ENCODE measurements at regions not wholly inside any gene's neighbourhood (a gene's known extent, or its start where the extent isn't known, plus 50 kb on each side); places are given as distances from the start of the nearest gene placed in this dataset.

- TF ChIP-seq, protein P1, sequence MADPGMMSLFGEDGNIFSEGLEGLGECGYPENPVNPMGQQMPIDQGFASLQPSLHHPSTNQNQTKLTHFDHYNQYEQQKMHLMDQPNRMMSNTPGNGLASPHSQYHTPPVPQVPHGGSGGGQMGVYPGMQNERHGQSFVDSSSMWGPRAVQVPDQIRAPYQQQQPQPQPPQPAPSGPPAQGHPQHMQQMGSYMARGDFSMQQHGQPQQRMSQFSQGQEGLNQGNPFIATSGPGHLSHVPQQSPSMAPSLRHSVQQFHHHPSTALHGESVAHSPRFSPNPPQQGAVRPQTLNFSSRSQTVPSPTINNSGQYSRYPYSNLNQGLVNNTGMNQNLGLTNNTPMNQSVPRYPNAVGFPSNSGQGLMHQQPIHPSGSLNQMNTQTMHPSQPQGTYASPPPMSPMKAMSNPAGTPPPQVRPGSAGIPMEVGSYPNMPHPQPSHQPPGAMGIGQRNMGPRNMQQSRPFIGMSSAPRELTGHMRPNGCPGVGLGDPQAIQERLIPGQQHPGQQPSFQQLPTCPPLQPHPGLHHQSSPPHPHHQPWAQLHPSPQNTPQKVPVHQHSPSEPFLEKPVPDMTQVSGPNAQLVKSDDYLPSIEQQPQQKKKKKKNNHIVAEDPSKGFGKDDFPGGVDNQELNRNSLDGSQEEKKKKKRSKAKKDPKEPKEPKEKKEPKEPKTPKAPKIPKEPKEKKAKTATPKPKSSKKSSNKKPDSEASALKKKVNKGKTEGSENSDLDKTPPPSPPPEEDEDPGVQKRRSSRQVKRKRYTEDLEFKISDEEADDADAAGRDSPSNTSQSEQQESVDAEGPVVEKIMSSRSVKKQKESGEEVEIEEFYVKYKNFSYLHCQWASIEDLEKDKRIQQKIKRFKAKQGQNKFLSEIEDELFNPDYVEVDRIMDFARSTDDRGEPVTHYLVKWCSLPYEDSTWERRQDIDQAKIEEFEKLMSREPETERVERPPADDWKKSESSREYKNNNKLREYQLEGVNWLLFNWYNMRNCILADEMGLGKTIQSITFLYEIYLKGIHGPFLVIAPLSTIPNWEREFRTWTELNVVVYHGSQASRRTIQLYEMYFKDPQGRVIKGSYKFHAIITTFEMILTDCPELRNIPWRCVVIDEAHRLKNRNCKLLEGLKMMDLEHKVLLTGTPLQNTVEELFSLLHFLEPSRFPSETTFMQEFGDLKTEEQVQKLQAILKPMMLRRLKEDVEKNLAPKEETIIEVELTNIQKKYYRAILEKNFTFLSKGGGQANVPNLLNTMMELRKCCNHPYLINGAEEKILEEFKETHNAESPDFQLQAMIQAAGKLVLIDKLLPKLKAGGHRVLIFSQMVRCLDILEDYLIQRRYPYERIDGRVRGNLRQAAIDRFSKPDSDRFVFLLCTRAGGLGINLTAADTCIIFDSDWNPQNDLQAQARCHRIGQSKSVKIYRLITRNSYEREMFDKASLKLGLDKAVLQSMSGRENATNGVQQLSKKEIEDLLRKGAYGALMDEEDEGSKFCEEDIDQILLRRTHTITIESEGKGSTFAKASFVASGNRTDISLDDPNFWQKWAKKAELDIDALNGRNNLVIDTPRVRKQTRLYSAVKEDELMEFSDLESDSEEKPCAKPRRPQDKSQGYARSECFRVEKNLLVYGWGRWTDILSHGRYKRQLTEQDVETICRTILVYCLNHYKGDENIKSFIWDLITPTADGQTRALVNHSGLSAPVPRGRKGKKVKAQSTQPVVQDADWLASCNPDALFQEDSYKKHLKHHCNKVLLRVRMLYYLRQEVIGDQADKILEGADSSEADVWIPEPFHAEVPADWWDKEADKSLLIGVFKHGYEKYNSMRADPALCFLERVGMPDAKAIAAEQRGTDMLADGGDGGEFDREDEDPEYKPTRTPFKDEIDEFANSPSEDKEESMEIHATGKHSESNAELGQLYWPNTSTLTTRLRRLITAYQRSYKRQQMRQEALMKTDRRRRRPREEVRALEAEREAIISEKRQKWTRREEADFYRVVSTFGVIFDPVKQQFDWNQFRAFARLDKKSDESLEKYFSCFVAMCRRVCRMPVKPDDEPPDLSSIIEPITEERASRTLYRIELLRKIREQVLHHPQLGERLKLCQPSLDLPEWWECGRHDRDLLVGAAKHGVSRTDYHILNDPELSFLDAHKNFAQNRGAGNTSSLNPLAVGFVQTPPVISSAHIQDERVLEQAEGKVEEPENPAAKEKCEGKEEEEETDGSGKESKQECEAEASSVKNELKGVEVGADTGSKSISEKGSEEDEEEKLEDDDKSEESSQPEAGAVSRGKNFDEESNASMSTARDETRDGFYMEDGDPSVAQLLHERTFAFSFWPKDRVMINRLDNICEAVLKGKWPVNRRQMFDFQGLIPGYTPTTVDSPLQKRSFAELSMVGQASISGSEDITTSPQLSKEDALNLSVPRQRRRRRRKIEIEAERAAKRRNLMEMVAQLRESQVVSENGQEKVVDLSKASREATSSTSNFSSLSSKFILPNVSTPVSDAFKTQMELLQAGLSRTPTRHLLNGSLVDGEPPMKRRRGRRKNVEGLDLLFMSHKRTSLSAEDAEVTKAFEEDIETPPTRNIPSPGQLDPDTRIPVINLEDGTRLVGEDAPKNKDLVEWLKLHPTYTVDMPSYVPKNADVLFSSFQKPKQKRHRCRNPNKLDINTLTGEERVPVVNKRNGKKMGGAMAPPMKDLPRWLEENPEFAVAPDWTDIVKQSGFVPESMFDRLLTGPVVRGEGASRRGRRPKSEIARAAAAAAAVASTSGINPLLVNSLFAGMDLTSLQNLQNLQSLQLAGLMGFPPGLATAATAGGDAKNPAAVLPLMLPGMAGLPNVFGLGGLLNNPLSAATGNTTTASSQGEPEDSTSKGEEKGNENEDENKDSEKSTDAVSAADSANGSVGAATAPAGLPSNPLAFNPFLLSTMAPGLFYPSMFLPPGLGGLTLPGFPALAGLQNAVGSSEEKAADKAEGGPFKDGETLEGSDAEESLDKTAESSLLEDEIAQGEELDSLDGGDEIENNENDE (IDR thresholded peaks at IDR 0.05; ENCODE audit: insufficient replicate concordance, low read length): no peak
- TF ChIP-seq SP2 (IDR thresholded peaks at IDR 0.05; ENCODE audit: low read length): no peak
- no peak for TF ChIP-seq RBBP5 (IDR thresholded peaks at IDR 0.05; ENCODE audit: borderline replicate concordance, low read depth, low read length)
- TF ChIP-seq SRF (IDR thresholded peaks at IDR 0.05; ENCODE audit: low read depth, low read length): no peak
- no peak for TF ChIP-seq SP1 (IDR thresholded peaks at IDR 0.05; ENCODE audit: low read depth, low read length)
- no peak for TF ChIP-seq RXRA (IDR thresholded peaks at IDR 0.05; ENCODE audit: insufficient read depth, low read depth, low read length)
- no peak for TF ChIP-seq CBX8 (IDR thresholded peaks at IDR 0.05; ENCODE audit: borderline replicate concordance, low read depth, low read length)
These were observed 192.8 kb downstream of the BANP start (continued) for GRCh38 chr16:88144028-88144511.

Data from H1 (cell line).